HPDE6-E6E7 (cell line): ENCODE measurements at regions not wholly inside any gene's neighbourhood (a gene's known extent, or its start where the extent isn't known, plus 50 kb on each side); places are given as distances from the start of the nearest gene placed in this dataset.

ENCODE experiments used
- DNase-seq: peaks from one replicate; pipeline ENCODE4 v3.0.0; 2011; ENCODE audit warnings: missing footprints; ENCODE audit errors: extremely low spot score

DNA sequence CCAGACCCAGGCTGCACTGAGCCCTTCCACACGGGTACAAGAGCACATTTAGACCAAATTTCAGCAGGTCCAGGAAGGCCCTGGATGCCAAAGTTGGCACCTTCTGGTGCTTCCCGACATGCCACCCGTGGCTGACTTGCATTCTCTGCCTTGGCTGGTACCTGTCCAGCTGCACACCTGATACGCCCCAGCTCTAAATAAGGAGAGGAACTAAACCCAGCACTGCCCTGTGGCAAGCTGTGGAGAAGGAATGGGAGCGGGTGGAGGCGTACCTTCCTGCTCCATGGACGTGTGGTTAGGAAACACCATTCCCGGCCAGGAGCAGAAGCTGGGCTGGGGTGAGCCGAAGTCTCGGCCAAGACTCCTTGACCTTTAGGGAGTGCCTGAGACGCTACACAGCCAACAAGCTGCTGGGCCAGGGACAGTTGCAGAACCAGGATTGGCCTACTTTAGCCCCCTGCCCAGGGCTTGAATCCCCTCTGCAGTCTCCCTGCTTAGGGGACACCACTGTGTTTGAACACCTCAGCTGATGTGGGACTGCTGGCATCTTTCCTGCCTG is 86.5 kb upstream of the TAF1B start:
- no peak for DNase-seq

DNA sequence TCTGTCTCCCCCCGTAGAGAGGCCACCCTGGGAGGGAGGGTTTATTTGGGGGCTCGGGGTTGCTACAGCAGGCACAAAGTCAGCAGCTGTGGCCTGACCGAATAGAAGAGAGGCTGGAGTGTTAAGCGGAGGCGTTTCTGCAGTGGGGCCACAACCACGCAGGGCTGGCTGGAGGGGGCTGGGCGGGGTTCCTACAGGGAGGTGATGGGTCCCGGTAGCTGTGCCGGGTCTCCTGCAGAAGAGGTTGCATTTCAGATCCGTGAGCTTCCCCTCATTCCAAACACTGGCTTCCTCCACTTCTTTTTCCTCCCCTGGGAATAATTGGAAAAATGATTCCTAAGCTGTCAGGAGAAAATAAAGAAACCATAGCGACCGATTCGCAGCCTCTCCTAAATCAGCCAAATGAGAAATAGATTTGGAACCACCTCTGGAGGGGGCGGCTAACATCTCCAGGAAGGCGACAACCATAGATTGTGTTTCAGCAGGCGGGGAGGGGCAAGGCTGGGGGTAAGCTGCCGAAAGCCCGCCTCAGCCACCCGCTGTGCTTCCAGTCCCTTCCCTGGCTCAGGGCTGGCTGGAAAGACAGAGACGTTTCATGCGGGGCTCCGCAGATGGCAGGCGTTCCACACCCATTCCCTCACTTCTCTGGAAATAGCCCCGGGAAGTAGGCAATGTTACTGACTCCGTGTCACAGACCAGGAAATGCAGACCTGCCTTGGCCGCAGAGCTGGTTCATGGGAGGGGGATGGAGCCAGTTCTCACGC is 85.6 kb upstream of the TAF1B start:
- no peak for DNase-seq

DNA sequence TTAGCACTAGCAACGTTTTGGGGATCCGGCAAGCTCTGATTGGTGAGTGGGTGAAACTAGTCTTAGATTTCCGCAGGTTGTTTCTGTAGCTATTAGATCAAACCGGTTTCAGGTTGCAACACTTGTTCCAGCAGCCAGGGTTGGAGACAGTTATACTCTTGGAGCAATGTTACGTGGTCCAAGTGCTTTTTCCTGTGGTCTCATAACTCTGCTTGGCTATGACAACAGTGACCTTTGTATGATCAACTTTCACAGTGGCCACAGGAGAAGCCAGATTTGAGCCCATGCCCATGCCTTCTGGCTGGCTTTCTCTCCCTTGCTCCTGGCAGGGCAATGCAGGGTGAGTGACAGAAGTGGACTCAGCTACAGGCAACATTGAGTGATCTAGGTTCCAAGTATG is 84.5 kb upstream of the TAF1B start:
- DNase-seq = no peak

- DNase-seq = no peak
Measured at GRCh38 chr2:9760069-9760901, 83.0 kb upstream of the TAF1B start.

DNA sequence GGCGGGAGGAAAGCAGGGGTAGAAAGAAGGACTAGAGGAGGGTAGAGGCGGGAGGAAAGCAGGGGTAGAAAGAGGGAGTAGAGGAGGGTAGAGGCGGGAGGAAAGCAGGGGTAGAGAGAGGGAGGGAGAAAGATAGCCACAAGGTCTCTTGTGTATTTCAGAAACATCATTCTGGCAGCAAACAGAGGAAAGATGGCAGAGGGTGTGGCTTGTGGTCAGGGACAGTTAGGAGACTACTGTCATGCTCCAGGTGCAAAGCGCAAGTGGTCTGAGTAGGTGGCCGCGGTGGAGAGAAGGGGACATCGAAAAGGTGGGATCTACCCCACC is 82.4 kb upstream of the TAF1B start:
- DNase-seq = no peak

GRCh38 chr2:9761577-9761976 is 81.7 kb upstream of the TAF1B start:
- no peak for DNase-seq

DNA sequence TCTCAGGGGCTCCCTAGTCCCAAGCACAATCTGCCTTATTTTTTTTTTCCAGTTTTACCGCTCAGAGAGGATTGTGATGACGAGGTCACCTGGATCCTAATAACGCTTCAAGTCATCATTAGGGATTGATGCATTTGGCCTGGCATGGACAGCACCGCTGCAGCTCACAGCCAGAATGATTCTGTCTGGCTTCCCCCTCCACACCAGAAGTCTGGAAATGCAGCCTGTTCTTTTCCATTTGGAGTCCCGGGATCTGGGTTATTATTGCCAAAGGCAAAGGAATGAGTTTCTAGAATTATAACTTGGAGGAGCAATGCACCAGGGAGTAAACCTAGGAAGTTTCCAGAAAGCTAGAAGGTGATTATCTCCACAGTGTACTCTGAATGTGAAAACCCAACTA is 81.1 kb upstream of the TAF1B start:
- DNase-seq = no peak

GRCh38 chr2:9762941-9763340 is 80.3 kb upstream of the TAF1B start:
- DNase-seq = no peak

DNA sequence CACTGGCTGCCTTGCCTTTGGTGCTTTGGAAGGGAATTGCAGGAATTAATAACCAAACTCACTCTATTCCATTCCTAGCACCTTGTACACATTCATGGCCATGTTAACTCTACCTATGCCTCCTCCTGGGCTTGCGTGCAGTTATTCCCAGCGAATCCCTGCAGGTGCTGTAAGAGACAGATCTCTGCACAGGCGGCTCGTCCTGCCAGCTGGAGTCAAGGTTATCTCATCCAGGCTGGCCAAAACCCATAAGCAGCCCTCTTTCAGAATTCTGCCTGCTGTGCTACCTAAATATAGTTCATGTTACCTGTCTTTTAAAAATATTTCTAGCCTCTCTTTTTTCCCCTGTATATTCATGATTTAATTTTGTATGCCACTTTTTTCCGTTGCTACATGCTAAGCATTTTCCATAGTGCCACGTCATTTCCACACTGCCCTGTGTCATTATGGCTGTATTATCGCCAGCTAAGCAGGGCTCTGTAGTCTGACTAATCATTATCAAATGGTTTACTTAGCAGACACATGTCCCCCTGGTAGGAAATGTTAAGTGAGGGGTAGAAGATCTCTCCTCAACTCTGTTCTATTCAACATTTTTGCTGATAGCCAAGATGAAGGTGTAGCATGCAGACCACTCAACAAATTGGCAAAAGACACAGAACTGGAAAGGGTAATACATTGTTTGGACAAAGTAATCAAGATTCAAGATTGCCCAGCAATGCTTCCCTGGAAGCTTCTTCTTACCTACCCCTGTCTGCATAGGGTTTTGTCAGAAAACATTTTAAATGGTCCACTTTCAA is 79.7 kb upstream of the TAF1B start:
- no peak for DNase-seq

DNA sequence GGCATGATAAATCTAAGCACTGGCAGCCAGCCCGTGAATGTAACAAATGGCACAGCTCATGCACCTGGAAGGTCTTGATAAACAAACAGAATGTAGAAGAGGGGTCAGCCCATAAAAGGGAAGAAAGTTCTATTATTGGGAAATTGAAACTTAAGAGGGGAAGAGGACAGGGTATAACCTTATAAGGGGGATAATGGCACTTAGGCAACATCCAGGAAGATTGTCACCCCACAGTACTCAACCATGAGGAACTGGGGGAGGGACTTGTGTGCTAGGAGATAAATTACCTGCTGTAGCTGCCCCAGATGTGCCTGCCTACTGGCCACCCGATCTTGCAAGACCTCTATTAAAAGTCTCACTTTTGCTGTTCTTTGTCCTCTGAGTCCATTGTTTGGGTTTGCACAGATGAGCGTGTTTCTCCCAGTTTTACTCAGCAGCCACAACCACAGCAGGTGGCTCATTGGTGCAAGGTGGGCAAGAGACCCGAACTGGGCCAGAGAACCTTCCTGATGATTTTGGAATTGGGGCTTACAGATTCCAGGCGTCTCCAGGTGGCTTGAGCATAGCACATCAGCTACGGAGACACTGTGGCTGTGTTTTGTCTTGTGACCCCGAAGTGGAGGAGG is 79.0 kb upstream of the TAF1B start:
- no peak for DNase-seq

DNA sequence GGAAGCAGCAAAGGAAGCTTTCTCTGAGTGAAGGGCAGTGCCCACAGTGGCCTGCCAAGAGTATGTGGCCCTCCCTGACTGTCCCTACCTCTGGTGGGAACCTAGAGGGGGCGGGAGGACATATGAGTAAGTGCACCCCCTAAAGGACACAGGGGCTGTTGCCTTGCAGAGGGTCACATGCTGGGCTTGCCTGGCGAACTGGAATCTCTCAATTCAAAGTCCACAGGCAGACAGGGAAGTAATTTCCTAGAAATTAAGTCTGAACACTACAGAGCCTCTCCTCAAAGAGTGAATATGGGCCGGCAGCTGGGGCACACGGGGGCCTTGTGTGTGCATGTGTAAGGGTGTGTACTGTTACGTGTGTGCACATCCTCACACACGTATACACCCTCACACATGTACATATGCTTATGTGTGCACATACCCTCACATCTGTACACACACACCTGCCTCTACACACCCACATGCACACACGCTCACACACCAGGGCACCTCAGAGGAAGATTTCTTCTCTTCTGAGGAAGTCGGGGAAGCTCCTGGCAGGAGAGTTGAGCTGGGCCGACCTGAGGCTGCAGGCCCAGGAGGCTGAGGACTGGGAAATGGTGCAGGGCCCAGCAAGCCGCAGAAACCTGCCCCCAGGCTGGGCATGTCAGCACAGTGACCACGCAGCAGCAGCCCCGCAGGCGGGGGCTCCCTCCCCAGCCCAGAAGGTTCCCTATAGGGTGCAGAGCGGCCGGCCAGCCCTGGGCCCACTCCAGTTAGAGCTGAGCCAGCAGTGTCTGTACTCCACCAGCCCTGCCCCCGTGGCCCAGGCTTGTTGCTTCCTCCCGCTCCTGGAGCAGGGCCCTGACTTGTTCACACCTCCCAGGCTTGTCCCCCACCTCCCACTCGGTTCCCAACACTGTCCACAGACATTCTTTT is 77.4 kb upstream of the TAF1B start:
- no peak for DNase-seq

DNA sequence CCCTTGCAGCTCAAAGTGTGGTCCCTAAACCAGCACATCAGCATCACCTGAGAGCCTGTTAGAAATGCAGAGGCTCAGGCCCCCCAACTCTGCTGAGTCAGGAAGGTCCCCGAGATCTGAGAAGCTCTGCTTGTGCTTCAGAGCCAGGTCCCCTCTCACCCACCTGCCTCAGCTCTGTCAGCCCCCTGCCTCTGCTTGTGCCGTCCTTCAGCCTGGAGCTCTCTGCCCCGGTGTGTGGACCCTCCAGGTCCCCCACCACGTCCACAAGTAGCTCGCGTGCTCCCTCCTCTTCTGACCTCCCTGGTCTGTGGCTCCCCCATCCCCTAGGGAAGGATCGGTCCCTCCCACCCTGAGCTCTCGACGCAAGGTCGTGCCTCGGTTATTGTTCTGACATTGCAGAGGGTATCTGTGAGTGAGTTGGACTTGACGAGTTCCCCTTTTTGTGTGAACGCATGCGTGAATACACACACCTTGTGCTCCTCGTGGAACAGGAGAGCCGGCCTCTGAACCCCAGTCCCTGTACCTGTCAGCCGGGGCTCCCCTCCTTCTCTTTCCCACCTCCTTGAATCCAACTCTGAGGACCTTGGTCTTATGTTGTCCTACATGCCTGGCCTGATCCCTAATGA is 75.5 kb upstream of the TAF1B start:
- no peak for DNase-seq

- no peak for DNase-seq
Measured at GRCh38 chr2:9768388-9768787, 74.9 kb upstream of the TAF1B start.

GRCh38 chr2:9769171-9770005 is 73.9 kb upstream of the TAF1B start:
- DNase-seq = no peak

GRCh38 chr2:9770006-9770307 is 73.3 kb upstream of the TAF1B start:
- no peak for DNase-seq

DNA sequence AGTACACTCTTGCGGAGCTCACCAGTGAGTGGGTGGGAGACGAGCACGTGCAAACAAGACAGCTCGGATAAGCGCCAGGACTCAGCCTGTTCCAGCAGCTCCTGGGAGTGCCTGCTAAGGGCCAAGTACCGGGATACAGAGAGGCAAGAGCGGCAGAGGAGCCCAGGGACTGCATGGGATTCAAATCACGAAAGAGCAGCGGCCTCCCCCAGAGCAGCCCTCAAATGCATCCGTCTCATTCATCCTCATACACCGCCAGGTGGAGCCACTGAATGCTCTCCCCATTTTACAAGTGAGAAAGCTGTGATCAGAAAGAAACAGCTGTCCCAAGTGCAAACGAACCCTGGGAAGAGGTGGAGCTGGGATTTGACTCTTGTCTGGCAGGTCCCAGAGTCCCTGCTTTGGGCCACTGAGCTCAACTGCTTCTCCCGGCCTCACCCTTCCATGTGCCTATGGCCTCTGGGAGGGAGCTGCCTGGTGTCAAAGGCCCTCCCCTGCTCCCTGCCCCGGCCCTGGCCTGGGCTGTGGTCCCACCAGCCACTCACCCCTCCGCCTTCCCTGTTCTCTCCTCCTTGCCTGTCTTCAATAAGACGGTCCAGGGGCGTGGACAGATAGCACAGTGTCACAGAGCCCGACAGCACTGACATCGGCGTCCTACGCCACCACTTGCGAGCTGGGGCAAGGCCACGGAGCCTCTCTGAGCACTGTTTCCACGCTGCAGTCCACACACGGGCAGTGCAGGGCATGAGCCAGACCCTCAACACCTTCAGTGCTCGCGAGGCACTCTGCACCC is 72.8 kb upstream of the TAF1B start:
- DNase-seq = peak; percentile 66

- DNase-seq = no peak
Measured at GRCh38 chr2:9771101-9771449, 72.2 kb upstream of the TAF1B start.

DNA sequence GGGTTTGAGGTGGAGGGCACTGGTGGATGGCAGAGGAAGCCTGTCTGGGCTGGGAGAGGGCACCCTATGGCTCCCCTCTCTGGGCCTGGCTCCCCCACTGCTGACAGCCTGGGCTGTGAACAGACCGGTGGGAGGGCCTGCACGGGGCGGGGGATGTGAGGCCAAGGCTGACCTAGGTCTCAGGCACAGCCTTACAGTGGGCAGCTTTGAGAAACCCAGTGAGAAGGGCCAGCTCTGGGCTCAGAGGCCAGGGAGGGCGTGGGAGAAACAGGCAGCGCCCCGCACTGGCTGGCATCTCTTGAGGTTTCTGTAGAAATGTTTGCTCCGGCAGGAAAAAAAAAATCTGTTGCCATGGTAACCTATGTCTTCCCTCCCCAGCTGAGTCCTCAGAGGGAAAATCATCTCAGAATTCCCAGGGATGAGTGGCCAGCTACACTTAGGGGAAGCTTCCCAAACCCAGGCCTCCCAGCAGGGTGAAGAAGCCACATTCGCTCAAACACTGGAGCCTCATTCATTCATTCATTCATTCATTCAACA is 71.7 kb upstream of the TAF1B start:
- no peak for DNase-seq
